Endometrial microvascular endothelial cells (primary cell): ENCODE measurements at regions not wholly inside any gene's neighbourhood (a gene's known extent, or its start where the extent isn't known, plus 50 kb on each side); places are given as distances from the start of the nearest gene placed in this dataset.

Experiments used
- in situ Hi-C: cut with HindIII; loops from 2 replicates; pipeline ENCODE4 v1.10.0; 2017; ENCODE audit warnings: low sequenced_read_pairs, low pct_unique_long_range_greater_than_20kb; ENCODE audit errors: inconsistent ontology term

- in situ Hi-C loops = no loop called here
These were observed 112.3 kb upstream of the ANKH start for GRCh38 chr5:14983666-14984441.

GRCh38 chr5:14980698-14981097 lies 109.1 kb upstream of the ANKH start:
- in situ Hi-C loops = no loop called here

GRCh38 chr5:14977058-14977685 lies 105.6 kb upstream of the ANKH start:
- in situ Hi-C loops = no loop called here

GRCh38 chr5:14976486-14976885 lies 104.9 kb upstream of the ANKH start:
- in situ Hi-C loops = no loop called here

GRCh38 chr5:14971873-14972272 lies 100.3 kb upstream of the ANKH start:
- in situ Hi-C loops = no loop called here

- in situ Hi-C loops = no loop called here
These were observed 97.2 kb upstream of the ANKH start for GRCh38 chr5:14968796-14969195.

GRCh38 chr5:14967166-14967565 lies 95.6 kb upstream of the ANKH start:
- in situ Hi-C loops = no loop called here

- in situ Hi-C loops = no loop called here
These were observed 94.2 kb upstream of the ANKH start for GRCh38 chr5:14965815-14966214.

GRCh38 chr5:14962604-14963003 lies 91.0 kb upstream of the ANKH start:
- in situ Hi-C loops = no loop called here

GRCh38 chr5:14960120-14960462 lies 88.5 kb upstream of the ANKH start:
- in situ Hi-C loops = no loop called here

GRCh38 chr5:14959399-14960119 lies 88.0 kb upstream of the ANKH start:
- in situ Hi-C loops = no loop called here

GRCh38 chr5:14958188-14958587 lies 86.6 kb upstream of the ANKH start:
- in situ Hi-C loops = no loop called here

- in situ Hi-C loops = no loop called here
These were observed 85.0 kb upstream of the ANKH start for GRCh38 chr5:14956423-14957046.

- in situ Hi-C loops = no loop called here
These were observed 83.2 kb upstream of the ANKH start for GRCh38 chr5:14954616-14955343.

GRCh38 chr5:14954216-14954615 lies 82.6 kb upstream of the ANKH start:
- in situ Hi-C loops = no loop called here

GRCh38 chr5:14953075-14953607 lies 81.6 kb upstream of the ANKH start:
- in situ Hi-C loops = no loop called here

- in situ Hi-C loops = no loop called here
These were observed 76.8 kb upstream of the ANKH start for GRCh38 chr5:14948383-14948782.

- in situ Hi-C loops = no loop called here
These were observed 75.4 kb upstream of the ANKH start for GRCh38 chr5:14946815-14947620.
